HG03039 (cell line): ENCODE measurements at regions not wholly inside any gene's neighbourhood (a gene's known extent, or its start where the extent isn't known, plus 50 kb on each side); places are given as distances from the start of the nearest gene placed in this dataset.
"Not testable (repeated sequence)": the region's sequence is repeated elsewhere in the genome, so short reads cannot be mapped to it uniquely, and the experiment has no call there.

Source experiments
- ATAC-seq: cut with Tn5 transposase; IDR thresholded peaks from one replicate; pipeline ENCODE4 v1.9.1; 2021; ENCODE audit warnings: mild to moderate bottlenecking, moderate library complexity; ENCODE audit not compliant: unreplicated experiment

- not testable (repeated sequence) for ATAC-seq
These were observed 173.0 kb downstream of the DMAC1 start for GRCh38 chr9:7626571-7627029.

GRCh38 chr9:7622481-7622880 is 177.1 kb downstream of the DMAC1 start:
- ATAC-seq: no peak

GRCh38 chr9:7615344-7615743 is 184.2 kb downstream of the DMAC1 start:
- ATAC-seq: no peak

- no peak for ATAC-seq
These were observed 185.6 kb downstream of the DMAC1 start for GRCh38 chr9:7613931-7614330.

GRCh38 chr9:7608261-7608660 is 191.3 kb downstream of the DMAC1 start:
- no peak for ATAC-seq

- no peak for ATAC-seq
These were observed 192.2 kb downstream of the DMAC1 start for GRCh38 chr9:7607421-7607820.

- no peak for ATAC-seq
These were observed 193.0 kb downstream of the DMAC1 start for GRCh38 chr9:7606591-7606990.

- no peak for ATAC-seq
These were observed 197.8 kb downstream of the DMAC1 start for GRCh38 chr9:7601739-7602138.

GRCh38 chr9:7597716-7598115 is 201.9 kb downstream of the DMAC1 start:
- ATAC-seq: no peak

- ATAC-seq: no peak
These were observed 207.0 kb downstream of the DMAC1 start for GRCh38 chr9:7592321-7593316.

- ATAC-seq: no peak
These were observed 208.1 kb downstream of the DMAC1 start for GRCh38 chr9:7591501-7591900.

- no peak for ATAC-seq
These were observed 219.0 kb downstream of the DMAC1 start for GRCh38 chr9:7580568-7580967.

GRCh38 chr9:7579351-7579750 is 220.2 kb downstream of the DMAC1 start:
- no peak for ATAC-seq

- no peak for ATAC-seq
These were observed 220.6 kb downstream of the DMAC1 start for GRCh38 chr9:7578951-7579350.

GRCh38 chr9:7570107-7570720 is 229.4 kb downstream of the DMAC1 start:
- ATAC-seq: peak; percentile 92

- no peak for ATAC-seq
These were observed 231.9 kb downstream of the DMAC1 start for GRCh38 chr9:7567687-7568086.

- ATAC-seq: no peak
These were observed 238.0 kb downstream of the DMAC1 start for GRCh38 chr9:7561527-7562080.

GRCh38 chr9:7560669-7561305 is 238.8 kb downstream of the DMAC1 start:
- ATAC-seq: no peak

- ATAC-seq: no peak
These were observed 244.9 kb downstream of the DMAC1 start for GRCh38 chr9:7554699-7555098.

- not testable (repeated sequence) for ATAC-seq
These were observed 246.9 kb downstream of the DMAC1 start for GRCh38 chr9:7552706-7553105.

GRCh38 chr9:7549249-7549648 is 250.3 kb downstream of the DMAC1 start:
- ATAC-seq: no peak
